ENCODE measurements at regions not wholly inside any gene's neighbourhood (a gene's known extent, or its start where the extent isn't known, plus 50 kb on each side); places are given as distances from the start of the nearest gene placed in this dataset.
"Not testable (repeated sequence)": the region's sequence is repeated elsewhere in the genome, so short reads cannot be mapped to it uniquely, and the experiment has no call there.

DNA sequence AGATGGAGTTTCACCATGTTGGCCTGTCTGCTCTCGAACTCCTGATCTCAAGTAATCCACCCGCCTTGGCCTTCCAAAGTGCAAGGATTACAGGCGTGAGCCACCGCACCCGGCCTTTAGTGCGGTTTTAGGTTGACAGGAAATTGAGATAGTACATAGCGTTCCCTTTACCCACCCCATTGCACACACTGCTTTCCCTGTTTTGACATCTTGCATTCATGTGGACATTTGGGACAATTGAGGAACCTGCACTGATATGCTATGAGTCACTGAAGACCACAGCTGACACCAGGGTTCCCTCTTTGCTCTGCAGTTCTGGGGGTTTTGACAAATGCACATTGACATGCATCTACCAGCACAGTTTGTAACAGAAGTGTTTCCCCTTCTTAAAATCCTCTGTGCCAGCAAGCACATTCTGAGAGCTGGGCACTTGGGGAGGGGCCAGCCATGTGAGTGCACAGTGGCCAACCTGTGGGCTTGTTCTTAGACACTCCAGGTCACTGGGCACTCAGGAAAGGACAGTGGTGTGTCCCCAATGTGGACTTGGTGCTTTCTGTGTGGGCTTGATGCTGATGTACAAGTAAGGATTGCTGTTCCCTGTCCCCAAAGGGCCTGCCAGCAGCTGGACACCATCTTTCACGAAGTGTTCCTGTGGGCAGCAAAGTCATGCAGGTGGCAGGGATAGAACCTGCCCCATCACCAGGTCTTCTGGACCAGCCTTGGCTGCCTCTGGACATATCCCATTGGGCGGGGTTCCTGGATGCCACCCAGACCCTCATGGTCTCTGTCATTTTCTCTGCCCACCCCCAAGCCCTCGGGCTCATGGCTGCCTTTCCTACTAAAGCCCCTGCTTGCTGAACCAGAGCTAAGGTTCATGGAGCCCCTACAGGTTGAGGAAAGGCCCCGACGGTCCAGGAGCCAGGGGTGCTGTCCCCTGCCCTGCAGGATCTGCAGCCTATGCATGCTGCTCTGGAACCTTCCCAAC is 579.8 kb downstream of the GLRX3 start:
- ChIA-PET CTCF (no interaction called here), POLR2A (no interaction called here)

DNA sequence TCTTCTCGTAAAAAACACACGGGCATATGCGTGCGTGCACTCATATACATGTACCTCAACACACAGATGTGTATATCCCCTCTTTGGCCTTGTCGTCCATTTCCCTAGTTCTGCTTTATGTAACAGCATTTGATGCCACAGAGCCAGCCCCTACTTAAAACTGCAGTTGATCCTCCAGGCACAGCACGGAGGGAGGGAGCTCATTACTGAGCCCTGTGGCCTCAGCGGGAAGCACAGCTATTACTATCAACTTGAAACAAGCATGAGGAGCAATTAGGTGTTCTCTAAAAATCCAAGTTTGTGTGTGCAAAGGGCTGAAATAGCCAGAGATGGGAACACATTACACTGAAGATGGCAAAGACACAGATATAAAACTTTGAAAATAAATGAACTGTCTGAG is 580.9 kb downstream of the GLRX3 start:
- TF ChIP-seq ZNF384 (IDR thresholded peaks at IDR 0.05), result no peak
- no peak for TF ChIP-seq FOXA1 (IDR thresholded peaks at IDR 0.05)
- no peak for TF ChIP-seq FOXK2 (IDR thresholded peaks at IDR 0.05)
- no peak for DNase-seq (ENCODE audit: extremely low spot score)
- ChIA-PET CTCF (no interaction called here), POLR2A (no interaction called here)

More for the DNA sequence above, 579.8 kb downstream of the GLRX3 start:
- TF ChIP-seq L3MBTL2 (conservative IDR thresholded peaks at IDR 0.05) (no peak), BHLHE40 (IDR thresholded peaks at IDR 0.05; ENCODE audit: borderline replicate concordance) (no peak), ARNT (IDR thresholded peaks at IDR 0.05) (no peak), NFRKB (IDR thresholded peaks at IDR 0.05) (no peak), CTBP1 (IDR thresholded peaks at IDR 0.05; ENCODE audit: borderline replicate concordance) (no peak), TARDBP (IDR thresholded peaks at IDR 0.05) (no peak), LEF1 (IDR thresholded peaks at IDR 0.05; ENCODE audit: borderline replicate concordance) (no peak), FOXM1 (IDR thresholded peaks at IDR 0.05; ENCODE audit: borderline replicate concordance) (no peak), FOXK2 (IDR thresholded peaks at IDR 0.05) (no peak), HDGF (IDR thresholded peaks at IDR 0.05; ENCODE audit: borderline replicate concordance) (no peak), ELF4 (IDR thresholded peaks at IDR 0.05) (no peak), SP1 (IDR thresholded peaks at IDR 0.05) (no peak)
- TF ChIP-seq, protein P1, sequence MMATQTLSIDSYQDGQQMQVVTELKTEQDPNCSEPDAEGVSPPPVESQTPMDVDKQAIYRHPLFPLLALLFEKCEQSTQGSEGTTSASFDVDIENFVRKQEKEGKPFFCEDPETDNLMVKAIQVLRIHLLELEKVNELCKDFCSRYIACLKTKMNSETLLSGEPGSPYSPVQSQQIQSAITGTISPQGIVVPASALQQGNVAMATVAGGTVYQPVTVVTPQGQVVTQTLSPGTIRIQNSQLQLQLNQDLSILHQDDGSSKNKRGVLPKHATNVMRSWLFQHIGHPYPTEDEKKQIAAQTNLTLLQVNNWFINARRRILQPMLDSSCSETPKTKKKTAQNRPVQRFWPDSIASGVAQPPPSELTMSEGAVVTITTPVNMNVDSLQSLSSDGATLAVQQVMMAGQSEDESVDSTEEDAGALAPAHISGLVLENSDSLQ (IDR thresholded peaks at IDR 0.05), result no peak
- no peak for DNase-seq (ENCODE audit: extremely low spot score)

DNA sequence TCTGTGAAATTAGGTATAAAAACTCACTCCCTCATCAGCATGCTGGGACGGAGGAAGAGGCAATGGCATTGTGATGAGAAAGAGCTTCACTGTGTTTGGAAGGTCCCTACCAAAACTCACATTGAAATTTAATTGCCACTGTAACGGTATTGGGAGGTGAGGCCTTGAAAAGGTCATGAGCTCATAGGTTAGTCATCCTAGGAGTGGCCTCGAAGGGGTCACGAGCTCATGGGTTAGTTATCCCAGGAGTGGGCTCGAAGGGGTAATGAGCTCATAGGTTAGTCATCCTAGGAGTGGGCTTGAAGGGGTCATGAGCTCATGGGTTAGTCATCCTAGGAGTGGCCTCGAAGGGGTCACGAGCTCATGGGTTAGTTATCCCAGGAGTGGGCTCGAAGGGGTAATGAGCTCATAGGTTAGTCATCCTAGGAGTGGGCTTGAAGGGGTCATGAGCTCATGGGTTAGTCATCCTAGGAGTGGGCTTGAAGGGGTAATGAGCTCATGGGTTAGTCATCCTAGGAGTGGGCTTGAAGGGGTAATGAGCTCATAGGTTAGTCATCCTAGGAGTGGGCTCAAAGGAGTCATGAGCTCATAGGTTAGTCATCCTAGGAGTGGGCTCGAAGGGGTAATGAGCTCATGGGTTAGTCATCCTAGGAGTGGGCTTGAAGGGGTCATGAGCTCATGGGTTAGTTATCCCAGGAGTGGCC is 582.7 kb downstream of the GLRX3 start:
- POLR2A ChIA-PET; CTCF ChIA-PET; DNase-seq (ENCODE audit: extremely low spot score): not testable (repeated sequence)

DNA sequence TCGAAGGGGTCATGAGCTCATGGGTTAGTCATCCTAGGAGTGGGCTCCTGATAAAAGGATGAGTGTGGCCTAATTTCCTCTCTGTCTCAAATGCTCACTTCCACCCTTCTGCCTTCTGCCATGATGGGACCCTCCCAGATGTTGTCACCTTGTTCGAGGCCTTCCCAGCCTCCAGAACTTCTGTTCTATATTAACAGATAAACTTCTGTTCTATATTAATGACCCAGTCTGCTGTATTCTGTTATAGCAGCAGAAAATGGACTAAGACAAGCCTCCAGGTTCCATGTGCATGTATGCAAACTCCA is 583.2 kb downstream of the GLRX3 start:
- CTCF ChIA-PET, result no interaction called here
- no peak for DNase-seq (ENCODE audit: extremely low spot score)
- TF ChIP-seq HDGF (IDR thresholded peaks at IDR 0.05; ENCODE audit: borderline replicate concordance) (no peak), CTBP1 (IDR thresholded peaks at IDR 0.05; ENCODE audit: borderline replicate concordance) (no peak), ZNF384 (IDR thresholded peaks at IDR 0.05) (no peak), SP1 (IDR thresholded peaks at IDR 0.05) (no peak), SUZ12 (IDR thresholded peaks at IDR 0.05) (no peak)
- POLR2A ChIA-PET, result no interaction called here

DNA sequence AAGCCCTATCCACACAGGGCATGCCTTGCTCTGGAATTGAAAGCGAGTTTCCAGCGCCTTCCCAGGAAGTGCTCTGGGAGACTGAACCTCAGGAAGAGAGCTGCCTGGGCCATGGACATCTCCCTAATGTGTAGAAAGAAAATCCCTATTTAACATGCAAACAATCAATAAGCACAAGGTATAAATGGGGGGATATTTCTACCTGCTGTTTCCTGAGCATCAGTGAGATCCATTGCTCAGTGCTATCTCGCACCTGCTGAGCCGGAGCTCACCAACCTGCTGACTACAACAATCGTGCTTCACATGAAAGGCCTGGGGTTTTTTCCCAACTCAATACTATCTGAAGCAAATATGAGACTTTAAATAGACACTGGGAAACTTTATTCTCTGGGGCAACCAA is 584.0 kb downstream of the GLRX3 start:
- TF ChIP-seq ZNF384 (IDR thresholded peaks at IDR 0.05) (no peak), CTBP1 (IDR thresholded peaks at IDR 0.05; ENCODE audit: borderline replicate concordance) (no peak), SUZ12 (IDR thresholded peaks at IDR 0.05) (no peak), FOXA1 (IDR thresholded peaks at IDR 0.05) (no peak), LEF1 (IDR thresholded peaks at IDR 0.05; ENCODE audit: borderline replicate concordance) (no peak), FOXM1 (IDR thresholded peaks at IDR 0.05; ENCODE audit: borderline replicate concordance) (no peak), NFRKB (IDR thresholded peaks at IDR 0.05) (no peak), ARNT (IDR thresholded peaks at IDR 0.05) (no peak), TARDBP (IDR thresholded peaks at IDR 0.05) (no peak), HDGF (IDR thresholded peaks at IDR 0.05; ENCODE audit: borderline replicate concordance) (no peak), L3MBTL2 (conservative IDR thresholded peaks at IDR 0.05) (no peak), ELF4 (IDR thresholded peaks at IDR 0.05) (no peak), BHLHE40 (IDR thresholded peaks at IDR 0.05; ENCODE audit: borderline replicate concordance) (no peak), SP1 (IDR thresholded peaks at IDR 0.05) (no peak), FOXK2 (IDR thresholded peaks at IDR 0.05) (no peak)
- TF ChIP-seq, protein P1 (IDR thresholded peaks at IDR 0.05), result no peak
- CTCF ChIA-PET, result no interaction called here
- no peak for DNase-seq (ENCODE audit: extremely low spot score)
- POLR2A ChIA-PET, result no interaction called here

DNA sequence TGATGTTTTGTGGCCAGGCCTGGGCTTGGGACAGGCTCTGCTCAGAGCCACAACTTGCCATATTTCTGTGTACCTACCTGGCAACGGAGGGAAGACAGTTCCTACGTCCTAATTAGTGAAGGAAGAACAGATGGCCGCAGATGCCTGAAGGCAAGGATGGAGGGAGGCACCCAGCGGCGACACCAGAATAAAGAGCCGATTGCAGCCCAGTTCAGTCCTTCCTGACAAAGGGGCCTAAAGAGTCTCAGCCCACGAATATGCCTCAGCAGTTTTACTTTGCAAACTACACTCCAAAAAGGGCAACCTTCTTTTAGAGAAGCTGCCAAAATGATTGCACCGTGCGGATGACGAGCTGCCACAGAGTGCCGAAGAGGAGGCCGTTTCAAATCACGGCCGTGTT is 585.8 kb downstream of the GLRX3 start:
- CTCF ChIA-PET, result no interaction called here
- DNase-seq (ENCODE audit: extremely low spot score), result no peak
- POLR2A ChIA-PET, result no interaction called here
- TF ChIP-seq FOXA1 (IDR thresholded peaks at IDR 0.05) (no peak), SP1 (IDR thresholded peaks at IDR 0.05) (no peak), FOXK2 (IDR thresholded peaks at IDR 0.05) (no peak), ELF4 (IDR thresholded peaks at IDR 0.05) (no peak)

DNA sequence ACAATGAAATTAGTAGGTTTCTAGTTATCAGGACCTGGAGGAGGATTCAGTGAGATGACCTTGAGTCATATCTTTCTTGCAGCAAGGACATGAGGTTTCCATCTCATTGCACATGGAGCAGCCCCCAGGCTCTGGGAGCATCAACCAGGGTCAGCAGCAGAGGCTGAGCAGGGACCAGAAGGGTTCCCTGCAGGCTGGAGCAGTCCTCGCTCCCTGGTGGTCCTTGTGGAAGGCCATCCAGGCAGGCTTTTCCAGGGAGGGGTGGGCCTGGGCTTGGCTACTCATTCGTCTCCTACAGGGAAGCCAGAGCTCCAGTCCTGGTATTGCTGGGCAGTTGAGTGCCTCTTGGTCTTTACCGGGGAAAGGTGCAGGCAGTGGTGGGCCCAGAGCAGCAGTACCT is 587.5 kb downstream of the GLRX3 start:
- TF ChIP-seq ARNT (IDR thresholded peaks at IDR 0.05) (no peak), CTBP1 (IDR thresholded peaks at IDR 0.05; ENCODE audit: borderline replicate concordance) (no peak), TARDBP (IDR thresholded peaks at IDR 0.05) (no peak), L3MBTL2 (conservative IDR thresholded peaks at IDR 0.05) (no peak)
- CTCF ChIA-PET, result no interaction called here
- no peak for DNase-seq (ENCODE audit: extremely low spot score)
- POLR2A ChIA-PET, result no interaction called here

All from HEK293T (cell line).